ENCODE measurements at regions not wholly inside any gene's neighbourhood (a gene's known extent, or its start where the extent isn't known, plus 50 kb on each side); places are given as distances from the start of the nearest gene placed in this dataset.

DNA sequence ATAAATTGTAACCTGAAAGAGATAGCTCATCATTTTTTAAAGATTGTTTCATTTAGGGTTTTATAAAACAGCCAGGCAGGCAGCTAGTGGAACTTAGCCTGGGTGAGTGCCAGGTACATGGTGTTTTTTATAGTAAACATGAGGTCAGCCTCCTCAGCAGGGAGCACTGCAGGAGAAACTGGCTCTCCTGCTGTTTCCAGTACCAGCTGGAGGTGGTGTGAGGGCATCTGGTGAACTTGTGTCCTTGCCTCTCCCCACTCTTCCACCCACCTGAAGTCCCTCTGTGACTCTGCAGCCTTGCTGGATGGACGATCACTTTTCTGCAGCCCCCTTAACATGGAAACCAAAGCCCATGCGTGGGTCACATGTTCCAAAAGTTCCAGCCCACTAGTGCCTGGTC is 128.4 kb downstream of the FAM174B start:
- Histone ChIP-seq H3K4me3 (ENCODE audit: severe bottlenecking) (no peak overlapping the region), H3K4me1 (ENCODE audit: insufficient read depth, poor library complexity, severe bottlenecking) (no peaks in the 10 kb centered on the region), H3K36me3 (ENCODE audit: low read depth) (no peaks in the 10 kb centered on the region), H3K27me3 (ENCODE audit: insufficient read depth, poor library complexity, severe bottlenecking) (peaks cover 4% of the 10 kb centered on the region), H3K9me3 (ENCODE audit: severe bottlenecking) (no peaks in the 10 kb centered on the region), H3K27ac (ENCODE audit: poor library complexity, severe bottlenecking) (no peak overlapping the region)
- ATAC-seq (ENCODE audit: low read depth) (no peak), DNase-seq (ENCODE audit: low spot score) (no peak)
- TF ChIP-seq, protein P1, sequence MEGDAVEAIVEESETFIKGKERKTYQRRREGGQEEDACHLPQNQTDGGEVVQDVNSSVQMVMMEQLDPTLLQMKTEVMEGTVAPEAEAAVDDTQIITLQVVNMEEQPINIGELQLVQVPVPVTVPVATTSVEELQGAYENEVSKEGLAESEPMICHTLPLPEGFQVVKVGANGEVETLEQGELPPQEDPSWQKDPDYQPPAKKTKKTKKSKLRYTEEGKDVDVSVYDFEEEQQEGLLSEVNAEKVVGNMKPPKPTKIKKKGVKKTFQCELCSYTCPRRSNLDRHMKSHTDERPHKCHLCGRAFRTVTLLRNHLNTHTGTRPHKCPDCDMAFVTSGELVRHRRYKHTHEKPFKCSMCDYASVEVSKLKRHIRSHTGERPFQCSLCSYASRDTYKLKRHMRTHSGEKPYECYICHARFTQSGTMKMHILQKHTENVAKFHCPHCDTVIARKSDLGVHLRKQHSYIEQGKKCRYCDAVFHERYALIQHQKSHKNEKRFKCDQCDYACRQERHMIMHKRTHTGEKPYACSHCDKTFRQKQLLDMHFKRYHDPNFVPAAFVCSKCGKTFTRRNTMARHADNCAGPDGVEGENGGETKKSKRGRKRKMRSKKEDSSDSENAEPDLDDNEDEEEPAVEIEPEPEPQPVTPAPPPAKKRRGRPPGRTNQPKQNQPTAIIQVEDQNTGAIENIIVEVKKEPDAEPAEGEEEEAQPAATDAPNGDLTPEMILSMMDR (IDR thresholded peaks at IDR 0.05; ENCODE audit: poor library complexity, severe bottlenecking), result no peak

DNA sequence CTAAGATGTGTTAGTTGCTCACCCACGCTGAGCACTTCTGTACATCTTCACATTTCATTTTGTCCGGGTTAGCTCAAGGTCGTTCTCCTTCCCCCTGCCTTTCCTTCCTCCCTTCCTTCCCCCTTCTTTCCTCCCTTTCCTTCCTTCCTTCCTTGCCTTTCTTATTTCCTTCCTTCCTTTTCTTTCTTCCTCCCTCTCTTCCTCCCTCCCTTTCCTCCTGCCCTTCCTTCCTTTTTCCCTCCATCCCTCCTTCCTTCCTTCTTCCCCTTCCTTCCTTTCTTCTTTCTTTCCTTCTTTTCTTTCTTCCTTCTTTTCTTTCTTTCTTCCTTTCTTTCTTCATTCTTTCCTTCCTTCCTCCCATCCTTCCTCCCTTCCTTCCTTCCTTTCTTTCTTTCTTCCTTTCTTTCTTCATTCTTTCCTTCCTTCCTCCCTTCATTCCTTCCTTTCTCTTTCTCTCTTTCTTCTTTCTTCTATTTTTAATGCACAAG is 129.8 kb downstream of the FAM174B start:
- no peaks in the 10 kb centered on the region for H3K36me3 ChIP-seq (ENCODE audit: low read depth)
- TF ChIP-seq, protein P1 (IDR thresholded peaks at IDR 0.05; ENCODE audit: poor library complexity, severe bottlenecking), result no peak
- no peak for DNase-seq (ENCODE audit: low spot score)
- peaks cover 4% of the 10 kb centered on the region for H3K27me3 ChIP-seq (ENCODE audit: insufficient read depth, poor library complexity, severe bottlenecking)
- no peak for ATAC-seq (ENCODE audit: low read depth)
- H3K4me3 ChIP-seq (ENCODE audit: severe bottlenecking), result no peak overlapping the region
- no peaks in the 10 kb centered on the region for H3K9me3 ChIP-seq (ENCODE audit: severe bottlenecking)
- no peak overlapping the region for H3K27ac ChIP-seq (ENCODE audit: poor library complexity, severe bottlenecking)
- no peaks in the 10 kb centered on the region for H3K4me1 ChIP-seq (ENCODE audit: insufficient read depth, poor library complexity, severe bottlenecking)

DNA sequence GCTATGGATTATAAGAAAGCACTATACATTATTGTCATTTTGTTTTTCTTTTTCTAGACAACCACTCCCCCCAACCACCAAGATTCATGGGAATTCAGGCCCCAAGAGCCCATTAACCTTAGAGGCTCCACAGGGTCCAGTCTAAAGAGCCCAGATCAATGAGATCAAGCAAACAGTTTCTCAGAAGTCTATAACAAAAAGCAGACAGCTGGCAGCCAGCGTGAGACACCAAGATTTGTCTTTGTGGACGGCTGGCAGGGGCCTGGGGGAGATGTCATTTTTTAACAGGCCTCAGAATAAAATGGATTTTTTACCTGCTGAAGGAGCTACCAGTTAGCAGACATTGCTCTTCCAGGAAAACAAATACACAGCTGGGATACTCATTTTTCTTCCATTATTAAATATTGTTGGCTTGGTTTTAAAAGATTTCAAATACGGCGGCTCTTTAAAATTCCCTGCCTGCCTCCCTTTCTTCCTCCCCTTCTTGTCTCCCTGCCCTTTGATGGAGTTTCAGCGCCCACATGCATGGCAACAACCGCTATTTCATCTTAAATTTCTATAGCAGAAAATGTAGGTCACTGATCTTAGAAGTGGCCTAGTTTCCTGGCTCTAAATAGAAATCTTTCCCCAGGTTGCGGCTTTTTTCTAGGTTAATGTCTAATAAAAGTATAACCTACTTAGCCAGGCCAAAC is 130.6 kb downstream of the FAM174B start:
- Histone ChIP-seq H3K9me3 (ENCODE audit: severe bottlenecking) (no peaks in the 10 kb centered on the region), H3K36me3 (ENCODE audit: low read depth) (no peaks in the 10 kb centered on the region), H3K4me3 (ENCODE audit: severe bottlenecking) (no peak overlapping the region), H3K4me1 (ENCODE audit: insufficient read depth, poor library complexity, severe bottlenecking) (no peaks in the 10 kb centered on the region), H3K27me3 (ENCODE audit: insufficient read depth, poor library complexity, severe bottlenecking) (peaks cover 4% of the 10 kb centered on the region), H3K27ac (ENCODE audit: poor library complexity, severe bottlenecking) (no peak overlapping the region)
- ATAC-seq (ENCODE audit: low read depth), result no peak
- no peak for DNase-seq (ENCODE audit: low spot score)
- TF ChIP-seq, protein P1 (IDR thresholded peaks at IDR 0.05; ENCODE audit: poor library complexity, severe bottlenecking), result no peak

DNA sequence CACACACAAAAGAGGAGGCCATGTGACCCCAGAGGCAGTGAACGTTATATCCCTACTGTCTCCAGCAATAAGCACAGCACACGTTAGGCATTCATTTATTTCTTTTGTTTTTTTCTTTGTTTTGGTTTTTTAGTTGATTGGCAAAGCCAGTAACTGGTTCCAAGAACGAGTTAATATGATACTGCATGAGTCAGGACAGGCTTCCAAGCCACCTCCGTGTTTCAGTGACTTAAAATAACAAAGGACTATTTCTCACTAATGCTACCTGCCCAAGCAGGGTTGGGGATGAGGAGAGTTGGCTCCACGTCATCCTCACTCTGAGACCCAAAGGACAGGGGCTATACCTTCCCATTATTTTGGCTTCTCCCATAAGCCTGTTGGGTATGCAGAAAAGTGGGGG is 130.5 kb downstream of the ST8SIA2 start:
- H3K36me3 ChIP-seq (ENCODE audit: low read depth), result no peaks in the 10 kb centered on the region
- no peaks in the 10 kb centered on the region for H3K27me3 ChIP-seq (ENCODE audit: insufficient read depth, poor library complexity, severe bottlenecking)
- TF ChIP-seq, protein P1 (IDR thresholded peaks at IDR 0.05; ENCODE audit: poor library complexity, severe bottlenecking), result no peak
- ATAC-seq (ENCODE audit: low read depth) (no peak), DNase-seq (ENCODE audit: low spot score) (no peak)
- H3K27ac ChIP-seq (ENCODE audit: poor library complexity, severe bottlenecking), result no peak overlapping the region
- no peaks in the 10 kb centered on the region for H3K9me3 ChIP-seq (ENCODE audit: severe bottlenecking)
- H3K4me3 ChIP-seq (ENCODE audit: severe bottlenecking), result no peak overlapping the region
- no peaks in the 10 kb centered on the region for H3K4me1 ChIP-seq (ENCODE audit: insufficient read depth, poor library complexity, severe bottlenecking)

DNA sequence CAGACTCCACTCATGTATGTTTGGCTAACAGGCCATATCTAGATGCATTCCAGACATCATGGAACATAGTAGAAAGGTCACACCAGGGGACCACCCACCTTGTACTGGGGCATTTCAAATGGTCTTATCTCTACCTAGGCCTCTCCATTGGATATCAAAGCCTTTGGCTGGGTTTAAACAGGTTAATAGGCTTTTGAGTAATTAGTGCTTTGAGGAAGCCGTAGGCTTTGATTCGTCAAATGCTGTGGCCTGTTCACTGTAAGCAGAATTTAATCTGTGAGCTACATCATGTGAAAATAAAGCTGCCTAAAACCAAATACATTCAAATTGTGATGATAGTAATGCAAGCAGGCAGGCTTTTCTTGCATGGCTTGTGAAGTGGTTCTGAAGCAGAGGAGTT is 129.5 kb downstream of the ST8SIA2 start:
- DNase-seq (ENCODE audit: low spot score), result no peak
- Histone ChIP-seq H3K9me3 (ENCODE audit: severe bottlenecking) (no peaks in the 10 kb centered on the region), H3K27me3 (ENCODE audit: insufficient read depth, poor library complexity, severe bottlenecking) (no peaks in the 10 kb centered on the region), H3K36me3 (ENCODE audit: low read depth) (no peaks in the 10 kb centered on the region), H3K27ac (ENCODE audit: poor library complexity, severe bottlenecking) (no peak overlapping the region), H3K4me1 (ENCODE audit: insufficient read depth, poor library complexity, severe bottlenecking) (no peaks in the 10 kb centered on the region), H3K4me3 (ENCODE audit: severe bottlenecking) (no peak overlapping the region)
- TF ChIP-seq, protein P1 (IDR thresholded peaks at IDR 0.05; ENCODE audit: poor library complexity, severe bottlenecking), result no peak
- no peak for ATAC-seq (ENCODE audit: low read depth)

Data from RWPE2 (cell line).